Activated naive CD4-positive, alpha-beta T cell (primary cell): ENCODE measurements at regions not wholly inside any gene's neighbourhood (a gene's known extent, or its start where the extent isn't known, plus 50 kb on each side); places are given as distances from the start of the nearest gene placed in this dataset.

Experiments used
- DNase-seq, 4 experiments: peaks; one replicate each; lab custom pipeline; 2025; lab: John Stamatoyannopoulos, UW

DNA sequence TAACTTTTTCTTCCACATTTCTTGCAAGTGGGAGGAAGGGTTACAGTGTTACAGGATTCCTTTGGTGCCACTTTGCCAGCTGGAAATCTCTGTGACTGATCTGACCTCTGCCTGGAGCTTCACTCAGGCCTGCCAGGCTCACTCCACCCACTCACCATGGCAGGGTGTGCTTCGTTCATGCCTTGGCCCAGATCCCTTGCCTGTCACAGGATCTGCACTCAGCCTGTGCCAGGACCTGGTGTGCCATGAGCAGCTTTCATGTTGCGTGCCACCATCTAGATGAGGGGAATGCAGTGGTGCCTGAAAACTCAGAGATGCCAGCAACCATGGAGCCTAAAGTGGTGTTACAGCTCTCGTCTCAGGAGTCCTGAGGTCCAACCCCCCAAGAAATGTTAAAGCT lies 2596.4 kb downstream of the PCDH7 start:
- DNase-seq: no peak

DNA sequence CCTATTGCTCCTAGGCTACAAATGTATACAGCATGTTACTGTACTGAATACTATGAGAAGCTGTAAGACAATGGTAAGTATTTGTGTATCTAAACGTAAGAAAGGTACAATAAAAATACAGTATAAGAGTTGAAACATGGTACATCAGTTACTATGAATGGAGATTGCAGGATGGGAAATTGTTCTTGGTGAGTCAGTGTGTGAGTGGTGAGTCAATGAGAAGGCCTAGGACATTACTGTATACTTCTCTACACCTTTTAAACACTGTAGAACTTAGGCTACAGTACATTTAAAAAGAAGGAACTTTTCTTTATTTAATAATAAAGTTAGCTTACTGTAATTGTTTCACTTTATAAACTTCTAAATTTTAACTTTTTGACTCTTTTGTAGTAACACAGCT lies 2603.2 kb downstream of the PCDH7 start:
- DNase-seq: no peak

DNA sequence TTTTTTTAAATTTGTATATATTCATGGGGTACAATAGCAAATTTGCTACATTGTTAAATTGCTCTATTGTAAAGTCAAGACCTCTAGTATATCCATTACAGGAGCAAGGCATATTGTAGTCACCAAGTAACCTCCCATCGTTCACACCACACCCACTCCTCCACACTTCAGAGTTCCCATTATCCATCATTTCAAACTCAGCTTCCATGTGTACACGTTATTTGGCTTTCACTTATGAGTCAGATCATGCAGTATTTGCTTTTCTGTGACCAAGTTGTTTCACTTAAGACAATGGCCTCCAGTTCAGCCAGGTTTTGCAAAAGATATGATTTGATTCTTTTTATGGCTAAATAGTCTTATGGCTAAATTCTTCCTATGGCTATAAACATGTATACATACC lies 2614.2 kb downstream of the PCDH7 start:
- no peak for DNase-seq

DNA sequence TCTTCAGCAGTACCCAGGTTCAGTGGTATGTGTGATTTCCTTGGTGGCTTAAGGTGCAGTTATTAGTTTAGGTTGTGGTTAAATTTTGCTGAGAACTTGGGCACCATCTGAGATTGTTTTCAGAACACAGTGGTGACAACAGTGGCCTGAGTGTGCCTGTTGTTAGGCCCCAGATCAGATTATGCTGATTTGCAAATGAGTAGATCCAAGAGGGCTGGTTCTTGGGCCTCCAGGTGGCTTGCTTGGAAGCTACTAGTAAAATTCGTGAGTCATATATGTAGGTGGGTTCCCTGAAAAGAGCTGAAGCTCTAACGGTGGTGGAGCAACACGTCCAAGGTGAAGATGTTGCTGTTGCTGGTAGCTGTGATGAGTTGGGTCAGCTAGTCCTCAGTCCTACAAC lies 2619.6 kb downstream of the PCDH7 start:
- DNase-seq: no peak

DNA sequence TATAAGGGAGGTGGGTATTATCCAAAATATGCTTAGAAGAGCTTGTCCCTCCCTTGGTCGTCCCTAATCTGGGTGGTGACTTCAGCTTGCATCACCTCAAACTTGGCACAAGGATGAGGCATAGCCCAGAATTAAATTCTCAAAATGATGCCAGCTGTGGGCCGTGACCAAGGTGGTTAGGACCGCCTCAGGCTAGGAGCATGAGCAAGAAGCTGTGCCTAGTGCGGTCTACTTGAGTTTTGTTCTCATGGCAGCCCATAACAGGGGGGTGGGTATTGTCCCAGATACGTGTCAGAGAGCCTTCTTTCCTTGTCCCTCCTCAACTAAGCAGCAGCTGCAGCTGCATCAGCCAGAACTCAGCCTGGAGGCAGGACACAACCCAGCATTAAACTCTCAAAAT lies 2620.0 kb downstream of the PCDH7 start:
- no peak for DNase-seq

DNA sequence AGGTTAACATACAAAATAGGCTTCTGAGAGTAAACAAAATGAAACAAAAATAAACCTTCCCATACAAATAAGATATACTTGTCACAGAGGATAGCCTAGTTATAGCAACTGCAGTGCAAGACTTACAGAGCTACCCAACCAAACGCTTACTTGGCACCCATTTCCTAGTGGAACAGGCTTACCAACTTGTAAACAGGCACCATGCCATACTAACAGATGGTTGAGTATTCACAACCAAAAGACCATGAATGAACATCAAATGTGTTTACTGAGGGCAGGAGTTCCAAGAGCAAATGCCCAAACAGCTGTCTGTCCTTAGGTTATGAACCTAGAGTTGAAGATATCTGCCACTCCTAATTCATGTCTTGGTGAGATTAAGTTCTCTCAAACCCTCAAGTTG lies 2629.2 kb downstream of the PCDH7 start:
- no peak for DNase-seq

DNA sequence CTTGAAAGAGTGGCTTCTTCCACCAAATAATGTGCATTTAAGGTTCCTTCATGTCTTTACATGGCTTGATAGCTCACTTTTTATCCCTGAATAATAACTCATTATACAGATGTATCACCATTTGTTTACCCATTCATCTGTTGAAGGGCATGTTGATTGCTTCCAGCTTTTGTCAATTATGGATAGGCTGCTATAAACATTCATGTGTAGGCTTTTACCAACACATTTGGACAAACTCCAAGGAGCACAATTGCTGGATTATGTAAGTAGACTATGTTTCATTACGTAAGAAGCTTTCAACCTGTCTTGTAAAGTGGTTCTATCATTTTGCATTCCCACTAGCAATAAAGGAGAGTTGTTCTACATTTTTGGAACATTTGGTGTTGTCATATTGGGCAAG lies 2637.0 kb downstream of the PCDH7 start:
- DNase-seq: no peak

DNA sequence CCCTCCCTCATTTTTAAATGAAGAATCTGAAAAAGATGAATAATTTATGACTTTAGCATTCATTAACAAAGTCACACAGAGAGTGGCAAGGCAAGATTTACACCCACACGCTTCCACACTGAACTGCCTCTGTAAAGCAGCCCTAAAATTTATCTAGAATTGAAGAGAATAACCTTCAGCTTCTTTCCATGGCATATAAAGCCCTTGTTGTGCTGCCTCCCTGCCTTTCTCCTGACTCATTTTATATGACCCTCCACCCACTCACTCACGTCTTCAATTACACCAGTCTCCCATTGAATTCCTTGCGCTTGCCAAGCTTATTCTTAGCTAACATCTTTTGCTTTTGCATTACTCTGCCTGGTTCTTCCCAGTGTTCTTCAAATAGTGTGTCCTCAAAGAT lies 2649.3 kb downstream of the PCDH7 start:
- no peak for DNase-seq

DNA sequence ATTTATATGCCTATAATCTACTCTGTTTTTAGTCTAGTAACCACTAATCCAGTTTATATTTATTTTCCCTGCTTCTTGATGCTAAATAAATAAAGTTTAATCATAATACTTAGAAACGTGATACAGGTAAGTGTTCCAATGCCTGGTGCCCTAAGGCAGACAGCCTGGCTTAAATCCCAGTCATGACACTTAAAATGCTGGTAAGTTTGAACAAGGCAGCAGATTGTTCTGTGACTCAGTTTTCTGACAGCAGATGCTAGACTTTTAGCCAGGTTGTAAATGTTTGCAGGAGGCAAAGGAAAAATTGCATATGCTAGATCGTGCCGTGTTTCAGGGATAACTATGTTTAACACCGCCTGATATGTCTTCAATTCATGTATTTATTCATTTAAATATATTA lies 2661.6 kb downstream of the PCDH7 start:
- no peak for DNase-seq

DNA sequence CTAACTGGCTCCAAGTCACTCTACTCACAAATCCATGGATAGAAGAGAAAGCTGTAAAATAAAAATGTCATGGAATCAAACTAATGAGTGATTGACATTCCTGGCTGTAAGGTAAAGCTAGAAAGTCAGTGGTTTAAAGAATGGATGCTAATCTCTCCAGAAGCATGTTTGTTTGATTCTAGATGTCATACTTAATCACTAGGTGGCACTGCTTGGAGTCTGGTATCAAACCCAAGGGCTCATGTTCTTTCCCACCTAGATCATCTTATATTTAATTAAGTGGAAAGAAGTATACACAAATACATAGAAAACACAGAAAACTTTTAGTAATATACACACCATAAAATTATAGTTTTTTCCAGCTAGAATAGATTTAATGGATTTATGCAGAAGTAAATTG lies 2666.6 kb downstream of the PCDH7 start:
- DNase-seq: no peak

DNA sequence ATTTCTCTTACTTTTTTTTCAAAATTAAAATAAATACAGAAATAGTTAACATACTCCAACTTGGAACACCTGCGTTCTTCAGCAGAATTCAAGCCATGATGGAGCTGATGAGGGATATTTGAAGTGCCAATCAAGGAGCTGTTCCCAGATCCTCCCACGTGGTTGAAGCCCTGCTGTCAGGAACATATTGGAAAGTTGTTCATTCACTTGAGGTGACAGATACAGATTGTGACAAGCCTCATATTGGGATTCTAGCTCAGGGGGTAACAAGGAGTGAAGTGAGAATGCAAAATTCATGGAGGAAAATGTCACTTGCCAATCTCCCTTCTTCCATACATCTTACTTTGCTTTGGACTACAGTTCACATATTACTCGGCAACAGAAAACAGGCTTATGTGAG lies 2670.8 kb downstream of the PCDH7 start:
- no peak for DNase-seq

DNA sequence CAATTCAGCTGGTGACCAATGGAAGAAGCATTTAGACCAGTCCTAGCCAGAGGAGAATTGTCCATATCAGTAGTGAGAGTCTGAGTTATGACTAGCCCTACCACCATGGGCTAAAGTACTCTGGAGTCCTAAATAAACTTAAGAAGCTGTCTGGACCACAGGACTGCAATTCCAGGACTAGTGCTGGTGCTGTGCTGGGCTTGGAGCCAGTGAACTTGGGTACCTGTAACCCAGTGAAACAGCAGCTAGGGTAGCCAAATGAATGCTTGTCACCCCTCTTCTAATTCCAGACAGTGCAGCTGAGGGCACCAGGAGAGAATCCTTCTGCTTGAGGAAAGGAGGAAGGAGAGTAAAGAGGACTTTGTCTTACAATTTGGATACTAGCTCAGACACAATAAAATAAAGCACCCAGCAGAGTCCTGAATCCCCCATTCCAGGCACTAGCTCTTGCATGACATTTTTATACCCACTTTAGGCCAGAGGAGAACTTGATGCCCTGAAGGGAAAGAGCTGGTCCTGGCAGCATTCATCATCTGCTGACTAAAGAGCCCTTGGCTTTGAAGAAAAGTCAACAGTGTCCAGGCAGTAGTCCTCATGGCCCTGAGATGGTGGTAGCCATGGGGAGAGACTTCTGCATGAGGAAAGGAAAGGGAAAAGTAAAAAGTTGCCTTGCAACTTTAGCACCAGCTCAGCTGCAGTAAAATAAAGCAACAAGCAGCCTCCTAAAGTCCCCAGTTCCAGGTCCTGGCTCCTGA lies 2675.7 kb downstream of the PCDH7 start:
- no peak for DNase-seq

DNA sequence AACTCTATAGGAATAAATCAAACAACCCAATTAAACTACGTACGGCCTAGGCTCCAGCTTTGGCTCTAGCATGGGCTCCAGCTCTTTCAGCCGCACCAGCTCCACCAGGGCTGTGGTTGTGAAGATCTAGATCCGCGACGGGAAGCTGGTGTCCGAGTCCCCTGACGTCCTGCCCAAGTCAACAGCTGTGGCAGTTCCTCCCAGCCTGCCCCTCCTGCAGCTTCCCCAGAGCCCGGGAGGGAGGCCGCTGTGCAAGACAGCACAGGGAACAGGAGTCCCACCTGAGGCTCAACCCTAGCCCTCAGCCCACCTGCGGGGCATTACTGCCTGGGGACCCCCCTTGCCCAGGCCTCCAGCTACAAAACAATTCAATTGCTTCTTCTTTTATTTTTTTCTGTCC lies 2680.3 kb downstream of the PCDH7 start:
- DNase-seq: no peak

DNA sequence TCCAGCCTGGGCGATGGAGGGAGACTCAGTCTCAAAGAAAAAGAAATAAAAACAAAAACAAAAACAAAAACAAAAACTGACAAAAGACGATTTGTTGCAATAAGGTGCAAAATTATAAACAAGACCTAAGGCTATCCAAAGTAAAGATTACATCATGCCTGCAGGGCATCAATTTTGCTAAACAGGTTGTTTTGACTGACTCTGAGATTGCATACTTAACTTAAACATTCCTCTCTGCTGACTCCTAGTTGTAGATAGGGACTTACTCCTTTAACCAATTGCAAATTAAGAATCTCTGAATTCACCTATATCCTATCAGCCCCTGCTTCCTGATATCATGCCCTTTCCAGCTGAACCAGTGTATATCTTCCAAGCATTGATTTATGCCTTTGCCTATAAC lies 2687.3 kb downstream of the PCDH7 start:
- DNase-seq: no peak

DNA sequence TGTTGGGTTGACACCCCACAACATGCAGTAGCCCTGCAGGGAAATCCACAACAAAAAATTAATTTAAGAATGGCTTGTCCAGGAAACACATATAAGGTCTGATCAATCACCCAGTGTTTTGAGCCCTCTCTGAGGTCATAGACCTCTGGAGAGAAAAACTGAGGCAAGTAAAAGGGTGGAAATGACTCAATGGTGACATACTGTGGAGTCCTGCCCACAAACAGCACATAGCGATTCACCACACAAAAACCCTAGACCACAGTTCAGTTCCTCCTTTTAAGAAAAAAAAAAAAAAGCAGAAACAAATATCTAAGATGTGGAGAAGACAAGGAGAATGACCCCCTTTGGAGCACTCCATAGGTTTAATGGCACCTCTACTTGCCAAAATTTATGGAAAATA lies 2691.0 kb downstream of the PCDH7 start:
- DNase-seq: no peak

DNA sequence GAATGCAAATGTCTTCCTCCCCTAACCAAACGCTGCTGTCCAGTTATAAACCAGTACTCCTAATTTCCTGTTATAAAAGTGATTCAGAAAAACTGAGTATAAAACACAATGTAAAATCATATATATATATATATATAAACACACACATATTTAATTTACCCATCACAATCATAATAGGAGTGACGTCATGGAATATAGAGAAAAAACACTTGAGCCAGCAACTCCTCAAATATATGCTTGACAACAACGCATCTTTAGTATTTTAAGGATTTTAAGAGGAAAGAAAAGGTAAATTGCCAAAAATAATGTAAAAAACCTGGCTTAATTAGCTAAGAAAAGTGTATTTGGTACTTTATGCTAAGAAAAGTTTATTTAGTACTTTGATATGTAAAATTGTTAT lies 2701.7 kb downstream of the PCDH7 start:
- no peak for DNase-seq

DNA sequence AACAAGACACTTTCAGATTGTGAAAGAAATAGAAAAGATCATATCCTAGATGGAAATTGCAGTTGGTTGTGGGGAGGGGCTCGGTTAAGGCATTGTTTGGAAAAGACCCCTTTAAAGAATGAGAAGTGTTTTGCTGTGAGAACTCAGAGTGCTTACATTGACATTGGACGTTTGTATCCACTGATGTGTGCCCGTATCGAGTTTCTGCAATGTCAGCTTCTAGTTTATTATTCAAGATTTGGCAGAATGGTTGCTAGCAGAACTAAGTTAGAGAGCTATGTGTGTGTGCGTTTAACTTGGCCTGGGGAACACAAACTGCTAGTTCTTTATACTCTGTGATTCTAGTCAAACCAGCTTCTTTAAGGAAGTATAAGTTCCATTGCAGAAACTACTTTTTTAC lies 2702.5 kb downstream of the PCDH7 start:
- no peak for DNase-seq

DNA sequence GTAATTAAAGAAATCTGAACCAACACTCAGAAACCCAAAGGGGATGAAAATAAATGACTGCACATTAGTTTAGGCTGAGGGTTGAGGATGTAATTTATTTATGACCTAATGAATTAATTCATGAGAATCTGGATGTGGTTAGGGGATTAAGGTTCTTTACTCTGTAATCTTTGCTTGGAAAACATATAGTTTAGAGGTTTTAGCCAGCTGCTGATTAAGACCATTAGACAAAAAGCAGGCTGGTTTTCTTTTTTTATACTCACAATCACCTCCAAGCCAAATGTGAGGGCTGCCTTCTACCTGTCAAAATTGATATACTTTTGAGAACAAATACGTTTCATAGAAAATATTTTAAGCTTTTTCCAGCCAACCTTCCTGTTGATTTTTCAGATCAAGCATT lies 2705.8 kb downstream of the PCDH7 start:
- no peak for DNase-seq

DNA sequence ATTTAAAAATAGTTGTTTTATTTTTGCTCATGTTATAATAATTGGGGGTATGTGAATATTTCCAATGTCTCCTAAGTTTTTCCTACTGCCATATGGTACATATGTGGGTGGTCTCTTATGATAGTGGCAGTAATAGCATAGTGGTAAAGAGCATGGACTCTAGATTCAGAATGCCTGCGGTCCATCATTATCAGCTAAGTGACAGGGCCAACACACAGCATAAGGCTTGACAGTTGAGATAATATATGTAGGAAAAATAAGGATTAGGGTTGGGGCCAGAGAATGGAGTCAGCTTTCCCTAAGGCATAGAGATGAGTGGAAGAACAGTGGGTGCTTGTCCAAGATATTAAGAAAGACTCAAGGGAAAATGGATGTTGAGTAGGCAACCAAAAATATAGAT lies 2707.5 kb downstream of the PCDH7 start:
- DNase-seq: no peak

DNA sequence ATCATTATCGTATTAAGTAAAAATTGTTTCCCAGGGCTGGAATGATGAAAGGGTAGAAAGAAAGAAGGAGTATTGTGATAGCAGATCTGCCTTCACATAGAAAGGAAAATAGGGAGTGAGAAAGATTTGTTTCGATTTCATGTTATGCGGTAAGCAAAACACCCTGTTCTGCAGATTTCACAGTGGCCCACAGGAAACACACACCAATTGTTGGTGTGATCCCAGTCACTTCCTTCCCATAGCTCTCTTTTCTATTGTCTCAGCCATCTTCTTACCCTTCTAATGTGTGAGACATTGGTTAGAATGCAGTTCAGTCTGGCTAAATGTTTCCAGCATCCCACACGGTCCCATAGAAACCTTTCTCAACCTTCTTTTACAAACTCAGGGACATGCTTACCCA lies 2709.8 kb downstream of the PCDH7 start:
- no peak for DNase-seq

DNA sequence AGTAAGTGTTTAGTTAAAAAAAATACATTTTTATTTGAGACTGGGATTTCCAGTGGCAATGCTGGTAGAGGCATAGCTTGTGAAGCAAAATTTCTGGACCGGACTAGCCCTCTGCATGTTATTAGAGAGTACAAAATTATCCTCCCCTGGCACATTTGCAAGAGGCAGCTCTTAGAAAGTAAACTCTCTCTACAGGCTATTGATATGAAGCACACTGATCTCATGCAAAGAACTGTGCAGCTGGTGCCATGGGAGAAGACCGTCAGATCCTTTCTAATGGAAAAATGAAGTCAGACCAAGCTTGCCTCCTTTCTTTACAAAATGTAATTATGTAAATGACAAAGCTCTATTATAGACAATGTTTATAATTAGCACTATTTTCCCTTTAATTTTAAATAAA lies 2717.2 kb downstream of the PCDH7 start:
- no peak for DNase-seq

DNA sequence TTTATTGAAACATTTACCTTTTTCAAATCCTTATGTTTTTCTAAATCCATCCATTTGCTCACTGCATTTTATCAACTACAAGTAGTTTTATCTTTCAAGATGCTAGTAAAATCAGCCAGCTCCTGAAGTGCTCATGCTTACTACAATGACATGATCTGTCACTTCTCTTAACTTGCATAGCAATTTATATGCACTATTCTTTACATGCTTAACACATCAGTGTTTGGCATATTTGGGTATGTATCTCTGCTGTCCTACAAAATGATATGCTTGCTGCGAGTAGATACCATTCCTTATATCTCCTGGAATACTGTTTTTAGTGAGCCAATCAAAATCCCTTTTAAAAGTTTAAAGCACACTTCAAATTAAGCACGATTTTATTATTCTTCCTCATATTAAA lies 2726.8 kb downstream of the PCDH7 start:
- DNase-seq: no peak

DNA sequence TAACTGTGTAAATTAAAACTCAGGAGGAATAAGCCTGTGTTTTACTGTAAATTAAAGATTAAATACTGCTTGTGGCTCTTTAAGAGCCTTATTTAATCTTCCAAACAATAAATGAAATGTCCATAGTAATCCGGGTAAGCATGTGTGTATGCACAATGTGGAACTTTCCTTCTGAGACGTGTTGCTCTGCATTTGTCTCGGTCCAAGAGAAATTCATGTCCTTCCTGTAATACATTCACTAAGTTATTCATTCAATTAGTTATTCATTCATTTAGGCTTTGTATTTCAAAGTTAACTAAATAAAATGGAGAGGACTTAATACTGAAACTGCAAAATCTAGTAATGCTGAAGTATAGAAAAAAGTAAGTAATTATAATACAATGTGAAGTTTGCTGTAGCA lies 2728.8 kb downstream of the PCDH7 start:
- DNase-seq: no peak

DNA sequence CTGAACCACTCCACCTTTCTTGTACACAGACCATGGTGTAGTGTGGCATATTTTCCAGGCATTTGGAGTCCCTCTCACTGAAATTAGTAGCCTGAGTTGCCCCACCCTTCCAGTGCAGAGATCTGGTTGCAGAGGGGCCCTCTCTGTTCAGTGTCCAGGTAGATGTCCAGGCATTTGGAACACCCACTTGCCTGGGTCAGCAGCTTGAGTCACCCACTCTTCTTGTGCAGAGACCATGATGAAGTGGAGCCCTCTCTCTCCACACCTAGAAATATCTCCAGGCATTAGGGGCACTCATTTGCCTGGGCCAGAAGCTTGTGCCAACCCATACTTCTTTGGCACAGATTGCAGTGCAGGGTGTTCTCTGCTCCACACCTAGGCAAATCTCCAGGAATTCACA lies 2733.3 kb downstream of the PCDH7 start:
- DNase-seq: no peak

DNA sequence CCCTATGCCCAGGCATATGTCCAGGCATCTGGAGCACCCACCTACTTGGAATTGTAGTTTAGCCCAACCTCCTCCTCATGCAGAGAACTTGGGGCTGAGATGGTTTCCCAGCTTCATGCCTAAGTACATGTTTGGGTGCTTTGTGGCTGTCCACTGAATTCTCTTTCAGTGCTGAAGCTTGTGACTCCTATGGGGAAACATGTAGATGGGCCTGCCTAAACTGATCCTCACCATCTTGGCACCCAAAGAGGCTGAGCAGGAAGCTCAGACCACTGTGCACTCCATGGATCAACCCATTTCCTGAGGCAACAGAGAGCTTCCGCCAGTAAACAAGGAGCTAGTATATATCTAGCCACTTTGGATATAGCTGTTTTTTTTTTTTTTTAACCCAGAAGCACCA lies 2733.7 kb downstream of the PCDH7 start:
- DNase-seq: no peak
